Muscle layer of duodenum (tissue), 2 donors: ENCODE measurements at regions not wholly inside any gene's neighbourhood (a gene's known extent, or its start where the extent isn't known, plus 50 kb on each side); places are given as distances from the start of the nearest gene placed in this dataset.

Source experiments
- H3K27ac ChIP-seq: one replicate; pipeline ENCODE4 v1.7.0; 2013; ENCODE audit warnings: mild to moderate bottlenecking, low read length
- H3K27me3 ChIP-seq: one replicate; pipeline ENCODE4 v1.7.0; 2013; ENCODE audit warnings: low read depth, mild to moderate bottlenecking, control low read depth, low read length
- H3K36me3 ChIP-seq, 2 donors: one replicate each; pipeline ENCODE4 v1.7.0; 2013; ENCODE audit warnings: low read length in 2 of 2, control low read depth in 1 of 2, mild to moderate bottlenecking in 1 of 2; ENCODE audit not compliant: insufficient read depth in 2 of 2, control insufficient read depth in 1 of 2
- H3K4me1 ChIP-seq, 2 donors: one replicate each; pipeline ENCODE4 v1.7.0; 2013; ENCODE audit warnings: low read length in 2 of 2, mild to moderate bottlenecking in 2 of 2, control low read depth in 1 of 2, moderate library complexity in 1 of 2; ENCODE audit not compliant: insufficient read depth in 2 of 2, control insufficient read depth in 1 of 2
- H3K4me3 ChIP-seq, 2 donors: one replicate each; pipeline ENCODE4 v1.7.0; 2013; ENCODE audit warnings: low read length in 2 of 2, low read depth in 1 of 2, mild to moderate bottlenecking in 1 of 2
- H3K9me3 ChIP-seq, 2 donors: one replicate each; pipeline ENCODE4 v1.7.0; 2013; ENCODE audit warnings: low read length in 2 of 2, control low read depth in 1 of 2, mild to moderate bottlenecking in 1 of 2; ENCODE audit not compliant: control insufficient read depth in 1 of 2
- donor health status: healthy.

- H3K4me1 ChIP-seq = no peaks in the 10 kb centered on the region
- H3K9me3 ChIP-seq = no peaks in the 10 kb centered on the region
- no peaks in the 10 kb centered on the region for H3K36me3 ChIP-seq
- H3K27me3 ChIP-seq = no peaks in the 10 kb centered on the region
- no peak overlapping the region for H3K4me3 ChIP-seq
- H3K27ac ChIP-seq = no peak overlapping the region
These were observed 257.3 kb upstream of the AKR1E2 start for GRCh38 chr10:4568731-4569130.

GRCh38 chr10:4568086-4568485, 257.9 kb upstream of the AKR1E2 start:
- no peaks in the 10 kb centered on the region for H3K36me3 ChIP-seq
- H3K4me3 ChIP-seq = no peak overlapping the region
- H3K9me3 ChIP-seq = no peaks in the 10 kb centered on the region
- H3K27ac ChIP-seq = no peak overlapping the region
- H3K27me3 ChIP-seq = no peaks in the 10 kb centered on the region
- H3K4me1 ChIP-seq = no peaks in the 10 kb centered on the region

DNA sequence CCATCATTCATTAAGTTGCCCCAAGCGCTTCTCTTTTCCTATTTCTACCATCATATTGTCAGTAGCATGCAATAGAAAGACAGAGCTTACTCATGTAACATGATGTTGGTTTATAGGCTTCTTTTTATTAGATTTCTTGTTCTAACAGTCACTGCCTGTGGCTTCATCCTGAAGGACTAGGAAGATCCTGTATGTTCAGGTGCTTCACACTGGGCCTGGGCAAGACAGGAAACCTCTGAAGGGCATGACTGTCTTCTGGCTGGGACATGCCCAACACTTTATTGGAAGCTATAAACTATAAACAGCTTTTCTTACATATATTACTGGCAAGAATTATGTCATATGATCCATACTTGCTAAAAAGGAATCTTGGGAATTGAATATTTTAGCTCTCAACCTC, 258.4 kb upstream of the AKR1E2 start:
- no peaks in the 10 kb centered on the region for H3K4me1 ChIP-seq
- no peaks in the 10 kb centered on the region for H3K27me3 ChIP-seq

DNA sequence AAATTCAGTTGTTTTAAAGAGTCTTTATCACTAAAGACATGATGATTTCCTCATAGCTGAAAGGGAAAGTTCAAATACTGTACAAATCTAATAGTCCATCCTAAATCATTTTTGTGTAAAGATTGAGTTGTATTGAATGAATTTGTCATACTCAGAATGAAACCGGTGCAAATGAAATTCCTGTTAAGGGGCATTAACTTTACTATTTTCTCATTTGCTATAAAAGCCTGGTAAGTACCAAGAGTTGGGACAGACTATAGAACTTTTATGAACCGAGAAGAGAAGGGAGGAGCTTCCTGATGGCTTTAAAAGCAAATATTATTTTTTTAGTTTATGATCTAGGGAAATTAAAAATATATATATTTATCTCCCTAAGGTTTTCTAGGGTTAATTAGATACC, 260.0 kb upstream of the AKR1E2 start:
- H3K4me1 ChIP-seq = no peaks in the 10 kb centered on the region
- H3K4me3 ChIP-seq = no peak overlapping the region
- H3K27me3 ChIP-seq = no peaks in the 10 kb centered on the region
- H3K36me3 ChIP-seq = no peaks in the 10 kb centered on the region
- H3K27ac ChIP-seq = no peak overlapping the region
- no peaks in the 10 kb centered on the region for H3K9me3 ChIP-seq

More for the DNA sequence above, 258.4 kb upstream of the AKR1E2 start:
- H3K9me3 ChIP-seq = no peaks in the 10 kb centered on the region
- H3K36me3 ChIP-seq = no peaks in the 10 kb centered on the region
- no peak overlapping the region for H3K27ac ChIP-seq
- no peak overlapping the region for H3K4me3 ChIP-seq

DNA sequence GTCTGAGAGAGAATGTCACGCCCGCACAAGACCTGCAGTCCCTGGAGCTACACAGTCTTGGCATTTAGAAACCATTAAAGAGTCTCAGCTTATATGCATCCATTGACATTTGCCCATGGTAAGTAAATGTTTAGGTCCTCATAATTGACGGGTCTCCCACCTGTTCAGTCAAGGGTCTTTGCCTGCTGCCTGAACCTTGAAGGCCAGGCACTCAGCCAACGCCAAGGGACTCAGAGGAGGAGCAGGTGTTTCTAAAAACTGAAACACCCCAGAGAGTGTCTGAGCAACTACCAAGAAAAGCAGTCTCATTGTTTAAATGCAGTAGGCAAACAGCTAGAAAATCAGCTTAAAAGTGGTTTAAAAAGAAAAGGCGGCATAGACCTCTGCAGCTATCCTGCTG, 264.7 kb upstream of the AKR1E2 start:
- no peaks in the 10 kb centered on the region for H3K36me3 ChIP-seq
- H3K27ac ChIP-seq = no peak overlapping the region
- H3K9me3 ChIP-seq = no peaks in the 10 kb centered on the region
- no peaks in the 10 kb centered on the region for H3K4me1 ChIP-seq
- no peak overlapping the region for H3K4me3 ChIP-seq
- H3K27me3 ChIP-seq = no peaks in the 10 kb centered on the region

DNA sequence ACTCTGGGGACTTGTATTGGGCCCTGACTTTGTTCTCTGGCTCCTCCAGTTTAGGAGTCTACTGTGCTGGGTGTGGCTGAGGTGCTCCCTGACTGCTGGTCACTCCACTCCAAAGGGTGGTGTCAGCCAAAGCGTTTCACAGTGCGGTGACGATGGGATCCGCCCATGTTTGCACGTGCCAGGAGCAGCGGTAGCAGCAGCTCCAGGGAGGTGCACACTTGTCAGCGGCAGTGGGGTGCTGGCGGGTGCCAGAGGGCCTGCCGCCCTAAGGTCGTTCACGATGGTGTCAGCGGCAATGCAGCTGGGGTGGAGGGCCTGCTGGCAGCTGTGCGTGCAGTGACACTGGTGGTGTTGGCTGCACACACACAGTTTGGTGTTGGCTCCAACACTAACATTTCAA, 268.5 kb upstream of the AKR1E2 start:
- Histone ChIP-seq H3K27me3 (no peaks in the 10 kb centered on the region), H3K4me3 (no peak overlapping the region), H3K4me1 (no peaks in the 10 kb centered on the region), H3K36me3 (no peaks in the 10 kb centered on the region), H3K27ac (no peak overlapping the region), H3K9me3 (no peaks in the 10 kb centered on the region)

DNA sequence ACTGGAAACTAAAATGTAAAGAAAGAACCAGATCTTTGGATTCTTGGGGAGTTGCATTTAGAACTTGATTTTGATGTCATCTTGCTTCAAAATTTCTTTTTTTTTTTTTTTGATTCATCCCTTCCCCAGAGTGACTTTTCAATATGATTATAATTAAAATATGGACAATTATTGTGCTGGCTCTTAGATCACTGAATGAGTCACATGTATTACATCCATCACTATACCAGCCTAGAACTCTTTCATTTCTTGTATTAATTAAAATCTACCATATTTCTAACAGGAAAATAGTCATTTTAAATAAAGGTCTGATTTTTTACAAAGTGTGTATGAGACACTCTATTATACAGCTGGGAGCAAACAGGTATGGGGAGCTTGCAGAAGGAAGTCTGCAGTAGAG, 269.5 kb upstream of the AKR1E2 start:
- Histone ChIP-seq H3K4me1 (no peaks in the 10 kb centered on the region), H3K27ac (no peak overlapping the region), H3K4me3 (no peak overlapping the region), H3K27me3 (no peaks in the 10 kb centered on the region), H3K9me3 (no peaks in the 10 kb centered on the region), H3K36me3 (no peaks in the 10 kb centered on the region)

GRCh38 chr10:4555920-4556319, 270.1 kb upstream of the AKR1E2 start:
- Histone ChIP-seq H3K36me3 (no peaks in the 10 kb centered on the region), H3K27me3 (no peaks in the 10 kb centered on the region), H3K4me3 (no peak overlapping the region), H3K27ac (no peak overlapping the region), H3K4me1 (no peaks in the 10 kb centered on the region), H3K9me3 (no peaks in the 10 kb centered on the region)

GRCh38 chr10:4549139-4549653, 276.8 kb upstream of the AKR1E2 start:
- Histone ChIP-seq H3K9me3 (no peaks in the 10 kb centered on the region), H3K4me3 (no peak overlapping the region), H3K27ac (no peak overlapping the region), H3K27me3 (no peaks in the 10 kb centered on the region), H3K36me3 (no peaks in the 10 kb centered on the region), H3K4me1 (no peaks in the 10 kb centered on the region)

- Histone ChIP-seq H3K4me3 (no peak overlapping the region), H3K27me3 (no peaks in the 10 kb centered on the region), H3K27ac (no peak overlapping the region), H3K4me1 (no peaks in the 10 kb centered on the region), H3K36me3 (no peaks in the 10 kb centered on the region), H3K9me3 (no peaks in the 10 kb centered on the region)
These were observed 279.1 kb upstream of the AKR1E2 start for GRCh38 chr10:4546931-4547330.

DNA sequence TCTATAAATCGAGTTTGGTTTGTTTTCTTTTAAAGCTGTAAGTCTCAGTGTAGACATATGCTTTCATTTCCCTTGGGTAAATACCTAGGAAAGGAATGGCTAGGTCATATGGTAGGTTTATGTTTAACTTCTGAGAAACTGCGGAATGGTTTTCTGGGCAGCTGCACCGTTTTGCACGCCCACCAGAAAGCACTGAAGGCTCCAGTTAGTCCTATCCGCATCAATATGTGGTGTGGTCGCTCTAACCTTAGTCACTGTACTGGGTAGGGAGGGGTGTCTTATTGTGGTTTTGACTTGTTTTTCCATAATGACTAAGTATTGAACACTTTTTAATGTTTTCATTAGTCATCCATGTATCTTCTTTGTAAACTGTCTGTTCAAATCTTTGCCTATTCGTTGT, 279.5 kb upstream of the AKR1E2 start:
- Histone ChIP-seq H3K27me3 (no peaks in the 10 kb centered on the region), H3K36me3 (no peaks in the 10 kb centered on the region), H3K9me3 (peaks cover 0 to 3% of the 10 kb centered on the region in 2 donors), H3K27ac (no peak overlapping the region), H3K4me3 (no peak overlapping the region), H3K4me1 (no peaks in the 10 kb centered on the region)

- Histone ChIP-seq H3K9me3 (peaks cover 0 to 8% of the 10 kb centered on the region in 2 donors), H3K36me3 (no peaks in the 10 kb centered on the region), H3K4me3 (no peak overlapping the region), H3K4me1 (no peaks in the 10 kb centered on the region), H3K27me3 (no peaks in the 10 kb centered on the region), H3K27ac (no peak overlapping the region)
These were observed 280.9 kb upstream of the AKR1E2 start for GRCh38 chr10:4545062-4545461.
